Ovary (tissue), 3 donors: ENCODE measurements at regions not wholly inside any gene's neighbourhood (a gene's known extent, or its start where the extent isn't known, plus 50 kb on each side); places are given as distances from the start of the nearest gene placed in this dataset.

Experiments used
- EP300 ChIP-seq: sonication (generic); formaldehyde crosslinking; IDR thresholded peaks from one replicate; pipeline ENCODE4 v1.6.1; 2017; ENCODE audit warnings: antibody characterized with exemption
- POLR2A ChIP-seq: fragments of 450-650 bp; IDR thresholded peaks from one replicate; pipeline ENCODE4 v1.6.1; 2017; ENCODE audit warnings: antibody characterized with exemption, mild to moderate bottlenecking, moderate library complexity
- TF ChIP-seq, protein P1 (sequence below), 3 donors: fragments of 450-650 bp in 2 of 3; fragments of 200-600 bp in 1 of 3; IDR thresholded peaks; one replicate each; pipeline versions ENCODE4 v1.5.1 to v1.8.0; 2016 to 2022; ENCODE audit warnings: antibody characterized with exemption in 3 of 3, mild to moderate bottlenecking in 1 of 3
- donor health status: DM: no; HTN: no; CAD: no.

DNA sequence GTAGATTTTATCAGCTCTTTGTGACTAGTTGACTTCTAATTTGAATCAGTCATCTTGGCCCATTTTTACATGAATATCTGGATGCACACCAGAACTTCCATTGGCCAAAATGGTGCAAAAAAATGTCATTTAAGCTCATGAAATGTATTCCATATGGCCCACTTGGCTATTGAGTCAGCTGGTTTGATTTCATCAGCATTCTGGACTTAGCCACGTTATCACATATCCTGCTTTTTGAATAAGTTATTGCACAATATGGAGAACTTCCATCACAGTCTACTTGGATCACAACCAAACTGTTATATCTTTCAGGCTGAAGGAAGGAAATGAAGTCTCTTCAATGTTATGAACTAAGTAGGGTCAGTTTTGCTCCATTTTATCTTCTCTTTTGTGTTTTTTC is 640.6 kb downstream of the PCDH7 start:
- TF ChIP-seq, protein P1, sequence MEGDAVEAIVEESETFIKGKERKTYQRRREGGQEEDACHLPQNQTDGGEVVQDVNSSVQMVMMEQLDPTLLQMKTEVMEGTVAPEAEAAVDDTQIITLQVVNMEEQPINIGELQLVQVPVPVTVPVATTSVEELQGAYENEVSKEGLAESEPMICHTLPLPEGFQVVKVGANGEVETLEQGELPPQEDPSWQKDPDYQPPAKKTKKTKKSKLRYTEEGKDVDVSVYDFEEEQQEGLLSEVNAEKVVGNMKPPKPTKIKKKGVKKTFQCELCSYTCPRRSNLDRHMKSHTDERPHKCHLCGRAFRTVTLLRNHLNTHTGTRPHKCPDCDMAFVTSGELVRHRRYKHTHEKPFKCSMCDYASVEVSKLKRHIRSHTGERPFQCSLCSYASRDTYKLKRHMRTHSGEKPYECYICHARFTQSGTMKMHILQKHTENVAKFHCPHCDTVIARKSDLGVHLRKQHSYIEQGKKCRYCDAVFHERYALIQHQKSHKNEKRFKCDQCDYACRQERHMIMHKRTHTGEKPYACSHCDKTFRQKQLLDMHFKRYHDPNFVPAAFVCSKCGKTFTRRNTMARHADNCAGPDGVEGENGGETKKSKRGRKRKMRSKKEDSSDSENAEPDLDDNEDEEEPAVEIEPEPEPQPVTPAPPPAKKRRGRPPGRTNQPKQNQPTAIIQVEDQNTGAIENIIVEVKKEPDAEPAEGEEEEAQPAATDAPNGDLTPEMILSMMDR (IDR thresholded peaks at IDR 0.05), result no peak
- TF ChIP-seq POLR2A (no peak), EP300 (no peak)
